ENCODE measurements at regions not wholly inside any gene's neighbourhood (a gene's known extent, or its start where the extent isn't known, plus 50 kb on each side); places are given as distances from the start of the nearest gene placed in this dataset.

- TF ChIP-seq CTCF (conservative IDR thresholded peaks at IDR 0.05; ENCODE audit: low read length) (no peak), EZH2phosphoT487 (IDR thresholded peaks at IDR 0.05; ENCODE audit: borderline replicate concordance, low read depth, low read length) (no peak)
These were observed 168.1 kb downstream of the TRIB2 start for GRCh38 chr2:12884713-12885282.
